ENCODE measurements at regions not wholly inside any gene's neighbourhood (a gene's known extent, or its start where the extent isn't known, plus 50 kb on each side); places are given as distances from the start of the nearest gene placed in this dataset.

DNA sequence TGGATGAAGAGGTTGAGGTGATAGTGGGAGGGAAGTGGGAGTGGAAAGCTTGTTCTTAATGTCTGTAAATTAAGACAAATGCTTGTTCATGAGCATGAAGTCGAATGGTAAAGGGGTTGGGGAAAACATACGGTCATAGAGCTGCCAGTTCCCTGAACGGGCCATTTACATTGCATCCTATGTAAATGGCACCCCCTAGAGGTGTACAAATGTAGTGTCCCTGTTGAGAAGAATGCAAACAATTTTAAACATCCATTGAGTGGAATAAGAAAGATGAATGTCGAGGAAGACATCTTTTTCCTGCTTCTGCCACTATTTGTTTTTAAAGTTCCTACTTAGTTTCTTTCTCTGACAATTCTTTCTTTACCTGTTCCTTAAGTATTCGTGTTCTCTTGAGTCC, 155.7 kb downstream of the RDH14 start:
- Histone ChIP-seq H3K9me3 (ENCODE audit: control insufficient read depth, low read depth, low read length) (no peaks in the 10 kb centered on the region), H3K23ac (ENCODE audit: insufficient read length, low read depth, low read length) (no peak overlapping the region), H2BK12ac (ENCODE audit: insufficient read length, low read depth, low read length) (no peak overlapping the region), H3K9ac (ENCODE audit: extremely low read depth, insufficient read length, low read length) (no peak overlapping the region), H4K20me1 (ENCODE audit: control insufficient read depth, insufficient read depth, insufficient read length) (no peaks in the 10 kb centered on the region), H3K23me2 (ENCODE audit: insufficient read length, low read depth, low read length, poor library complexity, severe bottlenecking) (no peaks in the 10 kb centered on the region), H2AK5ac (ENCODE audit: insufficient read length, low read length) (no peak overlapping the region), H3K79me2 (ENCODE audit: insufficient read depth, low read length) (no peaks in the 10 kb centered on the region), H3K79me1 (ENCODE audit: insufficient read depth, low read depth, low read length, poor library complexity, severe bottlenecking) (no peaks in the 10 kb centered on the region), H2BK15ac (ENCODE audit: low read depth, low read length) (no peak overlapping the region), H2BK5ac (ENCODE audit: insufficient read length, low read length) (no peak overlapping the region), H3K4me2 (ENCODE audit: insufficient read depth, insufficient read length, low read length) (no peak overlapping the region), H4K91ac (ENCODE audit: insufficient read length, low read depth, low read length) (no peak overlapping the region), H3T11ph (ENCODE audit: low read length) (no peak overlapping the region), H4K5ac (ENCODE audit: insufficient read length, low read depth, low read length) (no peak overlapping the region), H3K4me1 (ENCODE audit: insufficient read depth, low read length) (no peaks in the 10 kb centered on the region), H2BK20ac (ENCODE audit: low read depth, low read length, poor library complexity, severe bottlenecking) (no peak overlapping the region), H3K27ac (ENCODE audit: insufficient read length, low read depth, low read length) (no peak overlapping the region), H2BK120ac (ENCODE audit: low read depth, low read length, poor library complexity, severe bottlenecking) (no peak overlapping the region), H3K4ac (ENCODE audit: low read depth, low read length) (no peak overlapping the region), H3K56ac (ENCODE audit: insufficient read length, low read depth, low read length) (no peak overlapping the region), H2AFZ (ENCODE audit: low read length) (no peak overlapping the region), H3K14ac (ENCODE audit: insufficient read depth, low read length) (no peak overlapping the region), H4K8ac (replicated peaks; ENCODE audit: insufficient read length, low read depth, low read length) (no peak overlapping the region), H3K18ac (ENCODE audit: insufficient read length, low read depth, low read length) (no peak overlapping the region), H3K27me3 (ENCODE audit: insufficient read depth, low read length) (no peaks in the 10 kb centered on the region)
- no CpG with 5 or more reads among the region's 5 CpGs for WGBS (ENCODE audit: extremely low coverage, insufficient read length, low lambda C conversion rate)
- Mint-ChIP-seq H3K27ac (peak overlapping the region in 1 of 3 experiments; percentile 65; a peak in 1 of 7 replicates), H3K36me3 (ENCODE audit: insufficient read depth in 1 of 3, low read depth in 3 of 3) (no peaks in the 10 kb centered on the region), H3K4me1 (peaks cover 5 to 6% of the 10 kb centered on the region in 2 experiments; a peak in 3 of 4 replicates), H3K9me3 (no peaks in the 10 kb centered on the region), H3K4me3 (no peak overlapping the region), H3K27me3 (ENCODE audit: low read depth) (no peaks in the 10 kb centered on the region)
- TF ChIP-seq, protein P1, sequence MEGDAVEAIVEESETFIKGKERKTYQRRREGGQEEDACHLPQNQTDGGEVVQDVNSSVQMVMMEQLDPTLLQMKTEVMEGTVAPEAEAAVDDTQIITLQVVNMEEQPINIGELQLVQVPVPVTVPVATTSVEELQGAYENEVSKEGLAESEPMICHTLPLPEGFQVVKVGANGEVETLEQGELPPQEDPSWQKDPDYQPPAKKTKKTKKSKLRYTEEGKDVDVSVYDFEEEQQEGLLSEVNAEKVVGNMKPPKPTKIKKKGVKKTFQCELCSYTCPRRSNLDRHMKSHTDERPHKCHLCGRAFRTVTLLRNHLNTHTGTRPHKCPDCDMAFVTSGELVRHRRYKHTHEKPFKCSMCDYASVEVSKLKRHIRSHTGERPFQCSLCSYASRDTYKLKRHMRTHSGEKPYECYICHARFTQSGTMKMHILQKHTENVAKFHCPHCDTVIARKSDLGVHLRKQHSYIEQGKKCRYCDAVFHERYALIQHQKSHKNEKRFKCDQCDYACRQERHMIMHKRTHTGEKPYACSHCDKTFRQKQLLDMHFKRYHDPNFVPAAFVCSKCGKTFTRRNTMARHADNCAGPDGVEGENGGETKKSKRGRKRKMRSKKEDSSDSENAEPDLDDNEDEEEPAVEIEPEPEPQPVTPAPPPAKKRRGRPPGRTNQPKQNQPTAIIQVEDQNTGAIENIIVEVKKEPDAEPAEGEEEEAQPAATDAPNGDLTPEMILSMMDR (conservative IDR thresholded peaks at IDR 0.05): peak; percentile 83
- DNase-seq: no peak
